Keratinocyte (primary cell): ENCODE measurements at regions not wholly inside any gene's neighbourhood (a gene's known extent, or its start where the extent isn't known, plus 50 kb on each side); places are given as distances from the start of the nearest gene placed in this dataset.

Experiments used
- DNase-seq: peaks from one replicate; pipeline ENCODE4 v3.0.0-alpha.2; 2011; ENCODE audit warnings: low read depth, missing footprints, low spot score
- FAIRE-seq: peaks from 2 replicates; lab custom pipeline; 2011; peaks lifted over from hg19 to GRCh38; lab: Jason Lieb, UNC
- H2AFZ ChIP-seq: 2 replicates; pipeline ENCODE4 v1.6.0; 2012; ENCODE audit warnings: low read length, control low read depth, inconsistent platforms; ENCODE audit not compliant: control insufficient read depth
- H3K27ac ChIP-seq: 2 replicates; pipeline ENCODE4 v1.5.1; 2011; ENCODE audit warnings: low read length; ENCODE audit not compliant: control insufficient read depth, insufficient read depth
- H3K27me3 ChIP-seq: 3 replicates; pipeline ENCODE4 v1.6.0; 2011; ENCODE audit warnings: low read length; ENCODE audit not compliant: control insufficient read depth, insufficient read depth; ENCODE audit errors: extremely low read depth
- H3K36me3 ChIP-seq, 2 experiments: 2 replicates in 1 of 2; 3 replicates in 1 of 2; pipeline ENCODE4 v1.5.1; 2011; ENCODE audit warnings: low read length in 2 of 2, mild to moderate bottlenecking in 1 of 2; ENCODE audit not compliant: control insufficient read depth in 2 of 2, insufficient read depth in 2 of 2; ENCODE audit errors: extremely low read depth in 1 of 2
- H3K4me1 ChIP-seq: 3 replicates; pipeline ENCODE4 v1.5.1; 2011; ENCODE audit warnings: low read length; ENCODE audit not compliant: control insufficient read depth, insufficient read depth; ENCODE audit errors: extremely low read depth
- H3K4me2 ChIP-seq: 3 replicates; pipeline ENCODE4 v1.6.0; 2011; ENCODE audit warnings: low read depth, low read length; ENCODE audit not compliant: control insufficient read depth, insufficient read depth; ENCODE audit errors: extremely low read depth
- H3K4me3 ChIP-seq, 3 experiments: fragments of 200-600 bp in 1 of 3; sonication (generic) in 1 of 3; 2 replicates in 2 of 3; 3 replicates in 1 of 3; pipeline ENCODE4 v1.5.1; 2011 to 2016; ENCODE audit warnings: low read length in 3 of 3, mild to moderate bottlenecking in 3 of 3, control low read depth in 2 of 3, inconsistent platforms in 1 of 3, low read depth in 1 of 3, mixed read lengths in 1 of 3, mixed run types in 1 of 3, moderate library complexity in 1 of 3; ENCODE audit not compliant: control insufficient read depth in 2 of 3, insufficient read depth in 2 of 3; ENCODE audit errors: extremely low read depth in 1 of 3
- H3K79me2 ChIP-seq: 2 replicates; pipeline ENCODE4 v1.6.0; 2012; ENCODE audit warnings: low read length; ENCODE audit not compliant: control insufficient read depth, insufficient read depth
- H3K9ac ChIP-seq: 3 replicates; pipeline ENCODE4 v1.6.0; 2011; ENCODE audit warnings: low read length; ENCODE audit not compliant: control insufficient read depth, insufficient read depth; ENCODE audit errors: extremely low read depth
- H3K9me1 ChIP-seq: 3 replicates; pipeline ENCODE4 v1.6.0; 2011; ENCODE audit warnings: low read length; ENCODE audit not compliant: control insufficient read depth, insufficient read depth; ENCODE audit errors: extremely low read depth
- H3K9me3 ChIP-seq: 2 replicates; pipeline ENCODE4 v1.5.1; 2012; ENCODE audit warnings: low read depth, low read length; ENCODE audit not compliant: control insufficient read depth
- H4K20me1 ChIP-seq: 3 replicates; pipeline ENCODE4 v1.6.0; 2011; ENCODE audit warnings: low read length; ENCODE audit not compliant: control insufficient read depth, insufficient read depth; ENCODE audit errors: extremely low read depth
- CTCF ChIP-seq, 3 experiments: IDR thresholded peaks in 1 of 3; conservative IDR thresholded peaks in 1 of 3; optimal IDR thresholded peaks in 1 of 3; 2 replicates in 2 of 3; 3 replicates in 1 of 3; pipeline versions ENCODE3 to v1.5.1; 2011; ENCODE audit warnings: low read length in 3 of 3, mild to moderate bottlenecking in 3 of 3, moderate library complexity in 2 of 3, control low read depth in 1 of 3, inconsistent platforms in 1 of 3; ENCODE audit not compliant: insufficient read depth in 2 of 3; ENCODE audit errors: extremely low read depth in 1 of 3
- EZH2 ChIP-seq: IDR thresholded peaks from one replicate; pipeline ENCODE4 v1.6.1; 2012; ENCODE audit warnings: inconsistent platforms, mild to moderate bottlenecking, low read length, moderate library complexity
- dilution Hi-C: fragments of 300-500 bp; cut with MboI; formaldehyde crosslinking; loops from one replicate; pipeline ENCODE4 v1.7.0; 2020; ENCODE audit warnings: low sequenced_read_pairs; ENCODE audit not compliant: extremely low pct_ligation_motif_present

- Histone ChIP-seq H3K9ac (no peak overlapping the region), H3K27ac (no peak overlapping the region), H3K9me1 (no peaks in the 10 kb centered on the region), H2AFZ (no peak overlapping the region), H3K4me1 (no peaks in the 10 kb centered on the region), H3K4me3 (no peak overlapping the region), H3K4me2 (no peak overlapping the region), H3K9me3 (no peaks in the 10 kb centered on the region), H3K27me3 (no peaks in the 10 kb centered on the region), H3K36me3 (no peaks in the 10 kb centered on the region), H3K79me2 (no peaks in the 10 kb centered on the region), H4K20me1 (no peaks in the 10 kb centered on the region)
- no peak for TF ChIP-seq CTCF (optimal IDR thresholded peaks at IDR 0.05 in 1 of 3, IDR thresholded peaks at IDR 0.05 in 1 of 3, conservative IDR thresholded peaks at IDR 0.05 in 1 of 3; ENCODE audit: extremely low read depth in 1 of 3, insufficient read depth in 2 of 3, low read length in 3 of 3)
- no peak for TF ChIP-seq EZH2
- DNase-seq (no peak), FAIRE-seq (no peak)
- dilution Hi-C loops, result no loop called here
These were observed 907.9 kb downstream of the IGSF11 start for GRCh38 chr3:118126751-118127150.

DNA sequence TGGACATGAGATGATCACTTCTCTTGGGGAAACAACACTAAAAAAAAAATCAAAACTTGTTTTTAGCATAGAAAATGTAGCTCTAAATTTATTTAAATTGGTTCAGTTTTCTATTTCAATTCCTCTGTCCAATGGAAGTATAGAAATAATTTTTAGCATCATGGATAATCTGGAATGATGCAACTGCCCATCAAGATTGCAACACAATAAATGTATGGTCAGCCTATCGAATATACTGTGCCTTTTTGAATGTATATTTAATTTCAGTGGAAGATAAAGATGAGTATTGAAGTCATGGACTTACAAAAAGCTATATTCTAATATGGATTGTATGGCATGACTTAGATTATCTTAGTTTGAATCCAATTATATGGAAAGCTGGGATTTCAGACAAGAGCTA is 906.7 kb downstream of the IGSF11 start:
- Histone ChIP-seq H3K79me2 (no peaks in the 10 kb centered on the region), H3K9me3 (no peaks in the 10 kb centered on the region), H3K27ac (no peak overlapping the region), H3K9me1 (no peaks in the 10 kb centered on the region), H3K4me1 (no peaks in the 10 kb centered on the region), H3K4me3 (no peak overlapping the region), H3K27me3 (no peaks in the 10 kb centered on the region), H2AFZ (no peak overlapping the region), H3K9ac (no peak overlapping the region), H3K4me2 (no peak overlapping the region), H3K36me3 (no peaks in the 10 kb centered on the region), H4K20me1 (no peaks in the 10 kb centered on the region)
- DNase-seq, result no peak
- no peak for FAIRE-seq
- TF ChIP-seq EZH2 (no peak), CTCF (optimal IDR thresholded peaks at IDR 0.05 in 1 of 3, IDR thresholded peaks at IDR 0.05 in 1 of 3, conservative IDR thresholded peaks at IDR 0.05 in 1 of 3; ENCODE audit: extremely low read depth in 1 of 3, insufficient read depth in 2 of 3, low read length in 3 of 3) (no peak)
- dilution Hi-C loops, result no loop called here
